Osteoblast (primary cell): ENCODE measurements at regions not wholly inside any gene's neighbourhood (a gene's known extent, or its start where the extent isn't known, plus 50 kb on each side); places are given as distances from the start of the nearest gene placed in this dataset.

ENCODE experiments used
- DNase-seq: peaks from one replicate; pipeline ENCODE4 v3.0.0; 2011; ENCODE audit warnings: low spot score, mixed read lengths; ENCODE audit not compliant: insufficient read length; ENCODE audit errors: missing footprints
- H2AFZ ChIP-seq: 2 replicates; pipeline ENCODE4 v1.6.0; 2011; ENCODE audit warnings: mild to moderate bottlenecking, low read length
- H3K27ac ChIP-seq: 2 replicates; pipeline ENCODE4 v1.5.1; 2011; ENCODE audit warnings: mild to moderate bottlenecking, low read depth, low read length, moderate library complexity
- H3K27me3 ChIP-seq: 2 replicates; pipeline ENCODE4 v1.6.0; 2012; ENCODE audit warnings: mild to moderate bottlenecking, control low read depth, inconsistent platforms, low read length, moderate library complexity; ENCODE audit not compliant: insufficient read depth
- H3K36me3 ChIP-seq: 2 replicates; pipeline ENCODE4 v1.5.1; 2011; ENCODE audit warnings: mild to moderate bottlenecking, low read length, control low read depth, moderate library complexity; ENCODE audit not compliant: insufficient read depth
- H3K4me1 ChIP-seq: 2 replicates; pipeline ENCODE4 v1.5.1; 2011; ENCODE audit warnings: mild to moderate bottlenecking, low read length, control low read depth, moderate library complexity; ENCODE audit not compliant: insufficient read depth
- H3K4me2 ChIP-seq: 2 replicates; pipeline ENCODE4 v1.6.0; 2011; ENCODE audit warnings: mild to moderate bottlenecking, low read length; ENCODE audit not compliant: insufficient read depth
- H3K4me3 ChIP-seq: fragments of 200-600 bp; sonication (generic); 3 replicates; pipeline ENCODE4 v1.5.1; 2012; ENCODE audit warnings: mild to moderate bottlenecking, low read length, inconsistent platforms; ENCODE audit not compliant: insufficient read depth
- H3K79me2 ChIP-seq: 2 replicates; pipeline ENCODE4 v1.6.0; 2012; ENCODE audit warnings: mild to moderate bottlenecking, low read length, control low read depth, inconsistent platforms; ENCODE audit not compliant: insufficient read depth
- H3K9me3 ChIP-seq: 2 replicates; pipeline ENCODE4 v1.5.1; 2011; ENCODE audit warnings: low read depth, low read length, control low read depth
- H4K20me1 ChIP-seq: 2 replicates; pipeline ENCODE4 v1.6.0; 2012; ENCODE audit warnings: mild to moderate bottlenecking, low read length, control low read depth; ENCODE audit not compliant: insufficient read depth
- TF ChIP-seq, protein P1 (sequence below): IDR thresholded peaks from 2 replicates; pipeline ENCODE4 v1.5.1; 2011; ENCODE audit warnings: mild to moderate bottlenecking, low read depth, low read length, moderate library complexity; ENCODE audit errors: extremely low read depth

DNA sequence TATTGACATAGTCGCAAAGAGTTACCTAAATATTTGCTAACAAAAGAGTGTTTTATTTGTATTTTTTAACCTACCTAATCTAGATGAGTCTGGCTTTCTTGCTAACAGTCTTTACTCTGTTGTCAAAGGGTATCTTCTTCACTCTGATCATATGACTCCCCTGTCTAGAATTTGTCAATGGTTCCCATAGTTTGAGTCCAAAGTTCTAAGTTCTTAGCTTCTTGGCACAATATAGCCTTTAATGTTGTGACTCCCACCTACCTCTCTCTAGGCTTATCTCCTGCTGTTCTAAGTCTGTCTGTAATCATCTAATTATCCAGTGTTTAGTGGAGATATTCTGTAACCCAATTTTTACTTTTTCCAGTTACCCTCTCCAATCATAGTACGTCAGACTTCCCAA, 104.3 kb upstream of the PDE3A start:
- no peak overlapping the region for H2AFZ ChIP-seq
- no peaks in the 10 kb centered on the region for H3K79me2 ChIP-seq
- no peaks in the 10 kb centered on the region for H3K27me3 ChIP-seq
- DNase-seq, result no peak
- H3K4me2 ChIP-seq, result no peak overlapping the region
- H3K4me1 ChIP-seq, result no peaks in the 10 kb centered on the region
- no peaks in the 10 kb centered on the region for H3K36me3 ChIP-seq
- TF ChIP-seq, protein P1, sequence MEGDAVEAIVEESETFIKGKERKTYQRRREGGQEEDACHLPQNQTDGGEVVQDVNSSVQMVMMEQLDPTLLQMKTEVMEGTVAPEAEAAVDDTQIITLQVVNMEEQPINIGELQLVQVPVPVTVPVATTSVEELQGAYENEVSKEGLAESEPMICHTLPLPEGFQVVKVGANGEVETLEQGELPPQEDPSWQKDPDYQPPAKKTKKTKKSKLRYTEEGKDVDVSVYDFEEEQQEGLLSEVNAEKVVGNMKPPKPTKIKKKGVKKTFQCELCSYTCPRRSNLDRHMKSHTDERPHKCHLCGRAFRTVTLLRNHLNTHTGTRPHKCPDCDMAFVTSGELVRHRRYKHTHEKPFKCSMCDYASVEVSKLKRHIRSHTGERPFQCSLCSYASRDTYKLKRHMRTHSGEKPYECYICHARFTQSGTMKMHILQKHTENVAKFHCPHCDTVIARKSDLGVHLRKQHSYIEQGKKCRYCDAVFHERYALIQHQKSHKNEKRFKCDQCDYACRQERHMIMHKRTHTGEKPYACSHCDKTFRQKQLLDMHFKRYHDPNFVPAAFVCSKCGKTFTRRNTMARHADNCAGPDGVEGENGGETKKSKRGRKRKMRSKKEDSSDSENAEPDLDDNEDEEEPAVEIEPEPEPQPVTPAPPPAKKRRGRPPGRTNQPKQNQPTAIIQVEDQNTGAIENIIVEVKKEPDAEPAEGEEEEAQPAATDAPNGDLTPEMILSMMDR, result no peak
- H3K9me3 ChIP-seq, result no peaks in the 10 kb centered on the region
- H3K4me3 ChIP-seq, result no peak overlapping the region
- H4K20me1 ChIP-seq, result no peaks in the 10 kb centered on the region
- H3K27ac ChIP-seq, result no peak overlapping the region

DNA sequence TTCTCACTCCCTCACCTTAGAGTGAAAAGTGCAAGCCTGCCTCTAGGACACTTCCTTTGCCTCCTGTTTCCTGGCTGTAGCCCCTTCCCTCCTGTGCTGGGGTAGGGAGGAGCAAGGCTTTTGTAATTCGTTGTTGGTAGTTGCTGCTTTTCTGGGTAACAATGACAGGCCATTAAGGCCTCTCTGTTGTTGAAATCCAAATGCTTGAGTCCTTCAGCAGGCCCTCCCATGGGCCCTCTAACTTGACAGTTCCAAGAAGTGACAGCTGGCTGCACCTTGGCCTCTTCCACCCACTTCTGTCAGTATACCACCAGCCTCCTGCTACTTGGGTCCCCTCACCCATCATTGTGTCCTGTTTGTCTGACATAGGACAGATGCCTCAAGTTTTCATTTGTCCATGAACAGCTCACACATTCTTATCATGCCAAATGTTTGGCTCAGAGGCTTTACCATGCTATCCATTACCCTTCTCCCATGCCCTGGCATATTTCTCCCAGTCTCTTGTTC, 103.7 kb upstream of the PDE3A start:
- TF ChIP-seq, protein P1, result no peak
- Histone ChIP-seq H3K9me3 (no peaks in the 10 kb centered on the region), H2AFZ (peak overlapping the region; percentile 39), H3K4me2 (no peak overlapping the region), H3K4me1 (no peaks in the 10 kb centered on the region), H3K27ac (no peak overlapping the region), H3K27me3 (no peaks in the 10 kb centered on the region), H3K79me2 (no peaks in the 10 kb centered on the region), H3K36me3 (no peaks in the 10 kb centered on the region), H4K20me1 (no peaks in the 10 kb centered on the region), H3K4me3 (no peak overlapping the region)
- DNase-seq, result no peak

DNA sequence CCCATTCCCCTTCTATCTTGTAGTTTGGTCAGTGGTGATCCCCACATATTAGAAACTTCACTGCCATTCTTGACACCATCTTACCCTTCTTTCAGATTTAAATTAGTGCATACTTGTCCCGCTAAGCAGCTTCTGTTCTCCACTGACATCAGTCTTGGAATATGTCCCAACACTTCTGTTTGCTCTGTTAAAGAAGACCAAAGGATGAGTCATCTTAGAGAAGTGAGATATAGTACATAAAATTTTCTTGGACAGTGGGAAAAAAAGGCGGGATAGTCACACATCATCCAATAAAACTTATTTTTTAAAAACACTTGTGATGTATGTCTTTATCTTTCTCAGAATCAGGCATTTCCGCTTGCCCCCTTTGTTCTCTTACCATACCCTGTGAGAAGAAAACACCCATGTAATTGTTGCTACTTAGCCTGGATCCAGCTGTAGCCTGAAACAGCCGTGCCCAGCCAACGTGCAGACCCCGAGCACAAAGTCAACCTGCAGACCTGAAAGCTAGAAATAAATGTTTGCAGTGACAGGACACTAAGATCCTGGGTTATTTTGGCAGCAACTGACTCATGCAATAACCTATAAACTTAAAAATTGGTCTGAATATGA, 100.1 kb upstream of the PDE3A start:
- Histone ChIP-seq H3K79me2 (no peaks in the 10 kb centered on the region), H3K27me3 (no peaks in the 10 kb centered on the region), H3K4me2 (no peak overlapping the region), H4K20me1 (no peaks in the 10 kb centered on the region), H3K9me3 (no peaks in the 10 kb centered on the region), H3K4me3 (no peak overlapping the region), H3K27ac (no peak overlapping the region), H3K36me3 (no peaks in the 10 kb centered on the region), H2AFZ (no peak overlapping the region), H3K4me1 (no peaks in the 10 kb centered on the region)
- no peak for DNase-seq
- TF ChIP-seq, protein P1, result no peak

DNA sequence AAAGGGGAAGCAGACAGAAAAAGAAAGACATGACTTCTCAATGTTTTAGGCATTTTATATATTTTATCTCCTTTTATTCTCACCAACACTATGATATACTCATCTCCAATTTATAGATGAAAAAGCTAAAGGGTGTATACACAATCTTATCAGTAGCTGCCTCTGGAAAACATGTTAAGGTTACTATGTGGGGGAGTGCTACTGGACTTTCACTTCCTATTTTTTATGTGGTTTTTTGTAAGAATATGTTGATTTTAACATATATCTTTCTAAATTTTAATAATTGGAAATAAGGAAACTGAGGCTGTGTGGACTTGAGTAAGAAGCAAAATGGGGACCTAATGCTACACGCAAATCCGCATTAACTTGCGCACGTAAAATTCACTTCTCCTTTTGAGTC, 99.6 kb upstream of the PDE3A start:
- Histone ChIP-seq H3K79me2 (no peaks in the 10 kb centered on the region), H3K27ac (no peak overlapping the region)
- TF ChIP-seq, protein P1, result no peak

More for the DNA sequence above, 99.6 kb upstream of the PDE3A start:
- Histone ChIP-seq H3K4me2 (no peak overlapping the region), H3K4me1 (no peaks in the 10 kb centered on the region), H3K27me3 (no peaks in the 10 kb centered on the region), H2AFZ (no peak overlapping the region), H3K4me3 (no peak overlapping the region), H4K20me1 (no peaks in the 10 kb centered on the region), H3K36me3 (no peaks in the 10 kb centered on the region), H3K9me3 (no peaks in the 10 kb centered on the region)
- DNase-seq, result no peak
